ENCODE measurements at regions not wholly inside any gene's neighbourhood (a gene's known extent, or its start where the extent isn't known, plus 50 kb on each side); places are given as distances from the start of the nearest gene placed in this dataset.

DNA sequence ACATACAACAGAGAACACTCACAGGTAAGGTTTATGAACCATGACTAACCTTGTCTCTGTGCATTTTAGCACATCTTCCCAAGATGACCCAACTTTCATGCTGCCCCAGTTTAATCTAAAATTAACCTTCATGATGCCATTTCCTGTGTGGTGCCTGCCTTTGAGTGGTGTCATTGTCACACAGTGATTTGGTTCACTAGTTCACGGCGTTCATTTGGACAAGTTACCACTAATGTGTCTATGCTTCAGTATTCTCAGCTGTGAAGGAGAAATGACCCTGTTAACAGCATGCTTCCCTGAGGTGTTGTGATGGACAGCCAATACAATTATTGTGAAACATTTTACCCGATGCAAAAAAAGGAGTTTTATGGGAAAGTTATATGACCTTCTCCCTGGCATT is 693.1 kb downstream of the RWDD3 start:
- TF ChIP-seq, protein P1, sequence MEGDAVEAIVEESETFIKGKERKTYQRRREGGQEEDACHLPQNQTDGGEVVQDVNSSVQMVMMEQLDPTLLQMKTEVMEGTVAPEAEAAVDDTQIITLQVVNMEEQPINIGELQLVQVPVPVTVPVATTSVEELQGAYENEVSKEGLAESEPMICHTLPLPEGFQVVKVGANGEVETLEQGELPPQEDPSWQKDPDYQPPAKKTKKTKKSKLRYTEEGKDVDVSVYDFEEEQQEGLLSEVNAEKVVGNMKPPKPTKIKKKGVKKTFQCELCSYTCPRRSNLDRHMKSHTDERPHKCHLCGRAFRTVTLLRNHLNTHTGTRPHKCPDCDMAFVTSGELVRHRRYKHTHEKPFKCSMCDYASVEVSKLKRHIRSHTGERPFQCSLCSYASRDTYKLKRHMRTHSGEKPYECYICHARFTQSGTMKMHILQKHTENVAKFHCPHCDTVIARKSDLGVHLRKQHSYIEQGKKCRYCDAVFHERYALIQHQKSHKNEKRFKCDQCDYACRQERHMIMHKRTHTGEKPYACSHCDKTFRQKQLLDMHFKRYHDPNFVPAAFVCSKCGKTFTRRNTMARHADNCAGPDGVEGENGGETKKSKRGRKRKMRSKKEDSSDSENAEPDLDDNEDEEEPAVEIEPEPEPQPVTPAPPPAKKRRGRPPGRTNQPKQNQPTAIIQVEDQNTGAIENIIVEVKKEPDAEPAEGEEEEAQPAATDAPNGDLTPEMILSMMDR (IDR thresholded peaks at IDR 0.05): no peak
- TF ChIP-seq POLR2A (IDR thresholded peaks at IDR 0.05): no peak

Measured in thyroid gland (tissue), 4 donors.